Bronchial epithelial cell (primary cell): ENCODE measurements at regions not wholly inside any gene's neighbourhood (a gene's known extent, or its start where the extent isn't known, plus 50 kb on each side); places are given as distances from the start of the nearest gene placed in this dataset.

ENCODE experiments used
- DNase-seq: peaks from one replicate; pipeline ENCODE4 v3.0.0-alpha.2; 2010; ENCODE audit warnings: low read depth
- FAIRE-seq: peaks from 2 replicates; lab custom pipeline; 2011; peaks lifted over from hg19 to GRCh38; lab: Jason Lieb, UNC
- H3K27me3 ChIP-seq: 2 replicates; pipeline ENCODE4 v1.5.1; 2011; ENCODE audit warnings: low read length; ENCODE audit not compliant: control insufficient read depth, insufficient read depth
- H3K36me3 ChIP-seq: 2 replicates; pipeline ENCODE4 v1.5.1; 2011; ENCODE audit warnings: low read length; ENCODE audit not compliant: control insufficient read depth, insufficient read depth
- H3K4me3 ChIP-seq: 2 replicates; pipeline ENCODE4 v1.5.1; 2011; ENCODE audit warnings: mild to moderate bottlenecking, low read depth, low read length, control low read depth
- TF ChIP-seq, protein P1 (sequence below): IDR thresholded peaks from 2 replicates; pipeline ENCODE4 v1.5.1; 2011; ENCODE audit warnings: mild to moderate bottlenecking, moderate library complexity, low read length, control low read depth, inconsistent platforms; ENCODE audit not compliant: insufficient read depth, severe bottlenecking

DNA sequence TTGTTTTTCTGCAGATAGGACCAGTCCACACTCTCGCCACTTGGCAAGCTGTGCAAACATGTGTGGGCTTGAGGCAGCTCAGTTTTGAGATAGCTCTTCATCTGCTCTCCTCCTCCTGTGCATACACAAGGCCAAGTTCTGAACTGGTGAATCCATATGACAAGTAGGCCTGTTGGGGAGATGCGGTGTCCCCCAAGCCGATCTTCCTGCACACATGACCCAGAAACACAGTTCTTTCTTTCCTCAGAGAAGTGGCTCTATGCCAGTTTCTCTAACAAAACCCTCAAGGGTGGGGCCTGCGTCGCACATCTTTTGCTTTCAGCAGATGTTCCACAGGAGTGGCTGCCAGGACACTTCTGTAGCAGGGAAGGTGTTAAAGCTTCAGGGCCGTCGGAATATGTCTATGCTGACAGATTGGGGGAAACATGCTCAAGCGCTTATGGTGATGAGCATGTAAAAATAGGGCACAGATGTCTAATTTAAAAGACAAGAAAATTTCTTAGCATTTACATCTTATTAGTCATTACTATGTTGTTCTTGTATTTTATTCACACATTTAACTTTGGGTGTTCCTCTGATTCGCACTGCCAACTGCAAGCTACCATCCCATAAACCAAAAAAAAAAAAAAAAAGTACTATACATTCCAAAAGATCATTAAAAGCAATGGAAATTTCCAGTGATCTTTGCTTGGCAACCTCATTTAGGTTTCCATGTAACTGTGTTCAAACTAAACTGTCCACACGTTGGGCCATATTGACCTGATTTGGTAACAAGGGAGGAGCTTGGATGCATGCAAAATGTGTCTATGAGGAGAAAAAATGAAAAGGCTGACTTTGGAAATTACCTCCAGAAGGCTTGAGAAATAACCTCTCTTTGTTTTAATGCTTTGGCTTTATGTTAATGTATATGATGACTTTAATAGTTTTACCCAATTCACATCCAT lies 1055.5 kb upstream of the KLHL29 start:
- FAIRE-seq (no peak), DNase-seq (no peak)
- no peaks in the 10 kb centered on the region for H3K27me3 ChIP-seq
- no peak overlapping the region for H3K4me3 ChIP-seq
- no peaks in the 10 kb centered on the region for H3K36me3 ChIP-seq
- TF ChIP-seq, protein P1, sequence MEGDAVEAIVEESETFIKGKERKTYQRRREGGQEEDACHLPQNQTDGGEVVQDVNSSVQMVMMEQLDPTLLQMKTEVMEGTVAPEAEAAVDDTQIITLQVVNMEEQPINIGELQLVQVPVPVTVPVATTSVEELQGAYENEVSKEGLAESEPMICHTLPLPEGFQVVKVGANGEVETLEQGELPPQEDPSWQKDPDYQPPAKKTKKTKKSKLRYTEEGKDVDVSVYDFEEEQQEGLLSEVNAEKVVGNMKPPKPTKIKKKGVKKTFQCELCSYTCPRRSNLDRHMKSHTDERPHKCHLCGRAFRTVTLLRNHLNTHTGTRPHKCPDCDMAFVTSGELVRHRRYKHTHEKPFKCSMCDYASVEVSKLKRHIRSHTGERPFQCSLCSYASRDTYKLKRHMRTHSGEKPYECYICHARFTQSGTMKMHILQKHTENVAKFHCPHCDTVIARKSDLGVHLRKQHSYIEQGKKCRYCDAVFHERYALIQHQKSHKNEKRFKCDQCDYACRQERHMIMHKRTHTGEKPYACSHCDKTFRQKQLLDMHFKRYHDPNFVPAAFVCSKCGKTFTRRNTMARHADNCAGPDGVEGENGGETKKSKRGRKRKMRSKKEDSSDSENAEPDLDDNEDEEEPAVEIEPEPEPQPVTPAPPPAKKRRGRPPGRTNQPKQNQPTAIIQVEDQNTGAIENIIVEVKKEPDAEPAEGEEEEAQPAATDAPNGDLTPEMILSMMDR = no peak

DNA sequence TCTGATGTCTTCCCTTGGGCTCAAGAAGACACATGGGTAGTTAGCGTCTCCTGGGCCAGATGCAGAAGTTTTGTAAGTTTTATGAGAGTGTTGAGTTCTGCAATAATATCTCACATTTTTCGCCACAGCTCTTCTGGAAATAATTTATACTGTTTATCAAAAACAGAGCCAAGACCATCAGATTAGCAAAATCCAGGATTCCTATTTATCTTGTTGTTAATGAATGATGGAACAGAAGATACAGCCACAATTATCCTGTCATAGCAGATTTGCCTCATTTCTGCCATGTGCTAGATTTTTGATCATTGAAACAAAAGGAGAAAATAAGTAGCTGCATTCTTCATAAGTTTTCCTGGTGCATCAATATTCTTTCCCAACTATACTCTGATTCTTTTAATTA lies 1048.6 kb upstream of the KLHL29 start:
- FAIRE-seq = no peak
- Histone ChIP-seq H3K27me3 (no peaks in the 10 kb centered on the region), H3K36me3 (no peaks in the 10 kb centered on the region), H3K4me3 (no peak overlapping the region)
- TF ChIP-seq, protein P1 = no peak
- no peak for DNase-seq

DNA sequence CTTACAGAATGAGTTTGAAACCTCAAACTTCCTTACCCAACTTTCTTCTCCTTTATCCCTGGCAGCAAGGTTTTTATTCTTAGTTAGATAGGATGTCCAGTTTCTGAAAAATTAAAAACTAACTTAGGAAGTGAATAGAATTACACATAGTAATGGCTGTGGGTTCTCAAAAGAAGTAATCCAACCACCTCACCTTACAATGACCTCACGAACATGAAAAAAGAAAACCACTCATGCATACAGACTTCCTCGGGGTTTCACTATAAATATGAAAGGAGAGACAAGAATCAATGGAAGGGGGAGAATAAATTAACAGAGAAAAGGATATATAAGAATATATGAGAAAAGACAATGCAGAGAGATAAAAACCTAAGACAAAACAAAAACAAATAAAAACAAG lies 1044.3 kb upstream of the KLHL29 start:
- no peak for DNase-seq
- H3K27me3 ChIP-seq = no peaks in the 10 kb centered on the region
- FAIRE-seq = no peak
- TF ChIP-seq, protein P1 = no peak
- H3K4me3 ChIP-seq = no peak overlapping the region
- H3K36me3 ChIP-seq = no peaks in the 10 kb centered on the region

DNA sequence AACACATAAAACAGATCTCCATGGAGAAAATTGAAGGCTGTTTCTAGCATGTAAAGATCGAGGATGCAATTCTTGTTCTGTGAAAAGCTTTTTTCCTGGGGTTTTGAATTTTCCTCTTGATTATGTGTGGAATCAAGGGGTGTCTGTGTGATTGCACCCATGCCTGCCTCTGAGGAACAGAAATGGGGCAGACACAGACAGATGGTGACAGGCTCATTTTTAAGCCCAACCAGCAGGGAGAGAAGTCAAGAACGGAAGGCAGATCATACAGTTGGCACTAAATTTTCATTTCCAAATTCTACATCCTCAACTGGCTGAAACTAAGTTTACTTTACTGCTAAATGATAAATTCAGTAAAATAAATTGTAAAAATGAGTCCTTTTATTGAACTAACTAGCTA lies 1037.7 kb upstream of the KLHL29 start:
- no peak for DNase-seq
- FAIRE-seq = no peak
- H3K27me3 ChIP-seq = no peaks in the 10 kb centered on the region
- no peak overlapping the region for H3K4me3 ChIP-seq
- H3K36me3 ChIP-seq = no peaks in the 10 kb centered on the region
- TF ChIP-seq, protein P1 = no peak

DNA sequence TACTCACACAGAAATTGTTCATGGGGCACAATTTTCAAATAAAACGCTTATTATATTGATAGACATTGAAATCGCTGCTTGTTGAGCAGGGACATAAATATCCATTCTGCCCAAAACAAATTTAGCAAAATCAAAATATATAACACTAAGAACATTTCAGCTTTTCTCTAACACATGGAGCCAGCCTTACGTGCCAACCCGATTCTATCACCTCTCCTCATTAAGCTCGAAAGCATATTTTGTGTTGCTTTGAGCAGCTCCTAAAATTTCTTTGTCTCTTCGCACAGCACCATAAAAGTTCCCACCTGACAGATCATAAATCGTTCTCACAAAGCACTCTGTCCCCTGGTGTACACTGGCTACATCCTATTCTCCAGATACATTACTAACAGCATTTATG lies 1034.4 kb upstream of the KLHL29 start:
- no peaks in the 10 kb centered on the region for H3K27me3 ChIP-seq
- DNase-seq (no peak), FAIRE-seq (no peak)
- TF ChIP-seq, protein P1 = no peak
- no peak overlapping the region for H3K4me3 ChIP-seq
- no peaks in the 10 kb centered on the region for H3K36me3 ChIP-seq
